Epithelial cell of proximal tubule (primary cell): ENCODE measurements at regions not wholly inside any gene's neighbourhood (a gene's known extent, or its start where the extent isn't known, plus 50 kb on each side); places are given as distances from the start of the nearest gene placed in this dataset.

Experiments
- DNase-seq: peaks from one replicate; pipeline ENCODE4 v3.0.0-alpha.2; 2011; ENCODE audit warnings: low read depth
- H3K4me3 ChIP-seq: 2 replicates; pipeline ENCODE4 v1.5.1; 2011; ENCODE audit warnings: low read depth, mild to moderate bottlenecking, low read length
- TF ChIP-seq, protein P1 (sequence below): conservative IDR thresholded peaks from 2 replicates; pipeline ENCODE4 v1.5.1; 2012; ENCODE audit warnings: low read depth, mild to moderate bottlenecking, low read length

DNA sequence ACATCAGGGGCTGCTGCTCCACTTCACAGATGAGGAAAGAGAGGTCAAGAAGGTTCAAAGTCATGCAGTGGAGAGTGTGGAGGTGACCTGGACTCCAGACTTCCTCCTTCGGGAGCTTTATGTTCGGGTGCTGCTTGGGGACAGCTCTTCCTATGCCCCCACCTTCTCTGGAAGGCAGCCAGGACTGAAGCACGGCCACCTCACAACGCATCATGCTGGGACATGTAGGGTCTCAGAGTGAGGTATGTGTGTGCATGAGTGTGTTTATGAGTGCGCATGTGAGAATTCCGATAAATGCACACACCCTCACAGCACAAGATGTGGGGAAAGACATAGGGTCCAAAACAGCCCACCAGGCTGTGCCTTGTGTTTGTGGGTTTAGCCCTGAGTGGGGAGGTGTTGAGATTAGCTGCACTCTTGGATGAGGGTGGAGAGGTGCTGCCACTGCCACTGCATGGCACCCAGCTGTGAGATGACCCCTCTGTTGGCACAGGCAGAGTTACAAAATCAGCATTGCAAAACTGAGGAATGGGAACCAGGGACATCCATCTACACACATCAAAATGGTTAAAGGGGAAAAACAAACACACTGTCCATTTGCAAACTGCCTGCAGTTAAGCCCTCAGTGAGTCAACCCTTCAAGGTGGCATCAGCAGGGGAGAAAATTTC, 367.4 kb downstream of the SEC14L1 start:
- TF ChIP-seq, protein P1, sequence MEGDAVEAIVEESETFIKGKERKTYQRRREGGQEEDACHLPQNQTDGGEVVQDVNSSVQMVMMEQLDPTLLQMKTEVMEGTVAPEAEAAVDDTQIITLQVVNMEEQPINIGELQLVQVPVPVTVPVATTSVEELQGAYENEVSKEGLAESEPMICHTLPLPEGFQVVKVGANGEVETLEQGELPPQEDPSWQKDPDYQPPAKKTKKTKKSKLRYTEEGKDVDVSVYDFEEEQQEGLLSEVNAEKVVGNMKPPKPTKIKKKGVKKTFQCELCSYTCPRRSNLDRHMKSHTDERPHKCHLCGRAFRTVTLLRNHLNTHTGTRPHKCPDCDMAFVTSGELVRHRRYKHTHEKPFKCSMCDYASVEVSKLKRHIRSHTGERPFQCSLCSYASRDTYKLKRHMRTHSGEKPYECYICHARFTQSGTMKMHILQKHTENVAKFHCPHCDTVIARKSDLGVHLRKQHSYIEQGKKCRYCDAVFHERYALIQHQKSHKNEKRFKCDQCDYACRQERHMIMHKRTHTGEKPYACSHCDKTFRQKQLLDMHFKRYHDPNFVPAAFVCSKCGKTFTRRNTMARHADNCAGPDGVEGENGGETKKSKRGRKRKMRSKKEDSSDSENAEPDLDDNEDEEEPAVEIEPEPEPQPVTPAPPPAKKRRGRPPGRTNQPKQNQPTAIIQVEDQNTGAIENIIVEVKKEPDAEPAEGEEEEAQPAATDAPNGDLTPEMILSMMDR = no peak
- H3K4me3 ChIP-seq = no peak overlapping the region
- DNase-seq = no peak

DNA sequence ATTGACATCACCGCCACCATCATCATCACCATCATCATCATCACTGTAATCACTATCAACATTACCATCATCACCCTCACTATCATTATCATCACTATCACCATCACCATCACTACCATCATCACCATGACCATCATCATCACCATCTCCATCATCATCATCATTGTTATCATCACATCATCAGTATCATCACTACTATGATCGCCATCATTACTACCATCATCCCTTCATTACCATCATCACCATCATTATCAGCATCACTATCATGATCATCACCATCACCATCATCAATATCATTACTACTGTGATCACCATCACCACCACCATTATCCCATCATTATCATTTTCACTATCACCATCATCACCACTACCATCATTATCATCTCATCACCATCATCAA, 368.3 kb downstream of the SEC14L1 start:
- no peak for DNase-seq
- TF ChIP-seq, protein P1 = no peak

DNA sequence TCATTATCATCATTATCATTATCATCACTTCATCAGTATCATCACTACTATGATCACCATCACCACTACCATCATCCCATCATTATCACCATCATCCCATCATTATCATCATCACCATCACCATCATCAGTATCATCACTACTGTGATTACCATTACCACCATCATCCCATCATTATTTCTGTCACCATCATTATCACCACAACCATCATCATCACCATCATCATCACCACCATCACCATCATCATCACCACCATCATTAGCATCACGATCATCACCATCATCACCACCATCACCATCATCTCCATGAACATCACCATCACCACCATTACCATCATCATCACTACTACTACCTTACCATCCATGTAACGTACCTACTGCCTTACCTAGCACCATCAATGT, 368.8 kb downstream of the SEC14L1 start:
- H3K4me3 ChIP-seq = no peak overlapping the region
- TF ChIP-seq, protein P1 = no peak
- no peak for DNase-seq

More for the DNA sequence above, 368.3 kb downstream of the SEC14L1 start:
- H3K4me3 ChIP-seq = no peak overlapping the region

DNA sequence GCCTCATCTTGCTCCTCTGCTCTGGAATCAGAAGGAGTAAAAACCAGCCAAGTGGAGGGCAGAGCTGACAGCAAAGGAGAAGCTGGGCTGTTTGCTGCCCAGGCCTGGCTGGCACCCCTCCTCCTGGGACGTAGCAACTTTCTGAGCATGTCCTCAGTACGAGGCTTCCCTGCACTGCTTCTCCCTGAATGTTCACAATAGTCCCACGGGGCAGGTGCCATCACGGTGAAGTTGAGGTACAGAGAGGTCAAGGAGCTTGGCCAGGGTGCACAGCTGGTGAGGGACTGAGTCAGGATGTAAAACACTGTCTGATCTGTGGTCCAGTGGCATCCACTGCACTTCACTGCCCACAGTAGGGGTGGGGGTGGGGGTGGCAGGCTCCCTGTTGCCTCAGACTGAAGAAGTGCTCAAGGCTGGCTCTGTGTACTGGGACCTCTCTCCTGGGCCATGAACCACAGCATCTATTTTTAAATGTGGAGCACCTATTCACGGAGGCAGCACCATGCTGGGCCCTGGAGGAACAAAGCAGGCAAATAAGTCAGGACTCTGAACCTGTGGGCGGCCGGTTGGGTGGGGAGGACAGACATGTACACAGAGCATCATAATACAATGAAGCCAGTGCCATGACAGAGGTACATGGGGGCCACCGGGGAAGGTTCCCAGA, 369.5 kb downstream of the SEC14L1 start:
- DNase-seq = no peak
- TF ChIP-seq, protein P1 = no peak
- no peak overlapping the region for H3K4me3 ChIP-seq

DNA sequence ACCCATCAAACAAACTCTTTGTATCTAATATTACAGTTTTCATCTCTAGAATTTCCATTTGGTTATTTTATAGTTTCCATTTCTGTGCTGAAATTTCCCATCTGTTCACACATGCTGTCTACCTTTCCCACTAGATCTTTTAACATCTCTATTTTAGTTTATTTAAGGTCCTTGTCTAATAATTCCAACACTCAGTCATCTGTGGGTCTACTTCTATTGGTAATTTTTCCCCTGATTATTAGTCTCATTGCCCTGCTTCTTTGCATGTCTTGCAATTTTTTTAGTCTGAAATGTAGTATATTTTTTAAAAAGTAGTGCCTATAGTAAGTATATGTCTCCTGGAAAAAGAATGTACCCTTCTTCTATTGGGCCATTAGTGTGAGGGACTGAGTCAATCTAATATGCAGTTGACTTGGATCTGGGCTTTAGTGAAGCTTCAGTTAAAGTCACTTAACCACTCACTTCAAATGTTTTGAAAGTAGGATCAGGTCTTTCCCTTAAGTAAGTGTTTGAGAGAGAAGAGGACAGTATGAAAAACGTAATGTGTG, 370.8 kb downstream of the SEC14L1 start:
- TF ChIP-seq, protein P1 = no peak
- no peak for DNase-seq
- H3K4me3 ChIP-seq = no peak overlapping the region

DNA sequence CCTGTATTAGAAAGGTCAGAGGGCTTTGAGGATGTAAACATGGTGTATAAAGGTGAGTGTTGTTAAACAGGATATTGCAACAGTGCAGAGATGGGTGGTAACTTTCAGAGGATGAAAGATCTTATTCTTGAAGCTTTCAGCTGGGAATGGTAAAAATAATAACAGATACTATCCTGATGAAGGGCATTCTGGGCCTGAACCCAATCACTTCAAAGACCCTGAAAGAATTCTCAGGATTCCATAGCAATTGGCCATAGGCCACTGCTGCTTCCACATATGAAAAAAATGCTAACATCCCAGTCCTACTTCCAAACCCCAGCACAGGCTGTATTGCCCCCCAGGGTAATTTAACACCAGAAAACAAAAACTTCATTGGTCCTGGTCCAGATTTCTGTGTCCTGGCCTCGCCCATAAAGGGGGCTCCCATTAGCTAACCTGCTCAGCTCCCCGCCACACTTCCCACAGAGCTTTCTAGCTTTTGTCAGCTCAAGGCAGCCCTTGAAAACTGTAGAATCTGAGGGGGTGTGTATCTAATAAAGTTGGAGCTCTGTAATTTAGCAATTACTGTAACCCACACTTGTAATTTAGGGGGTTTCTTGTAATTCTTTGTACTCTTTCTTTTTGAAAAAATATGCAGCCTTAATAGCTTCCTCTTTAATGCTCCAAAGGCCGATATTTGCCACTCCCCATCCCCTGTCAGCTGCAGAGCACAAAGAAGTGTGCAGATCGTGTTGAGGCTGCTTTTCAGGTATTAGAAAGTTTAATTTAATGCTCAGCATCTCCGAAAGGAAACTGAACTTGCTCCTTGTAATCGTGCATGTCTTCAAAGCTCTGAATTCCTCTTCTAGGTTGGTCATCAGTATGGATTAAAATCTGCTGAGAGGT, 371.5 kb downstream of the SEC14L1 start:
- H3K4me3 ChIP-seq = no peak overlapping the region
- TF ChIP-seq, protein P1 = no peak
- no peak for DNase-seq
